Body of pancreas (tissue), 4 donors: ENCODE measurements at regions not wholly inside any gene's neighbourhood (a gene's known extent, or its start where the extent isn't known, plus 50 kb on each side); places are given as distances from the start of the nearest gene placed in this dataset.

Source experiments
- ATAC-seq: fragments of 150-250 bp; one replicate; pipeline ENCODE4 v1.9.1; 2016
- DNase-seq, 4 donors: peaks; one replicate each; pipeline ENCODE4 v3.0.0-alpha.2; 2019
- H3K27ac ChIP-seq, 4 donors: fragments of 200-600 bp; sonication (generic); 1 replicate in 3 of 4; 2 replicates in 1 of 4; pipeline versions ENCODE4 v1.5.1 to v1.6.1; 2016 to 2019; ENCODE audit warnings: mild to moderate bottlenecking in 1 of 4, mixed read lengths in 1 of 4, moderate library complexity in 1 of 4
- H3K27me3 ChIP-seq, 2 donors: fragments of 200-600 bp; sonication (generic); one replicate each; pipeline ENCODE4 v1.6.0; 2016; ENCODE audit warnings: mild to moderate bottlenecking in 1 of 2
- H3K36me3 ChIP-seq, 2 donors: fragments of 200-600 bp; sonication (generic); replicated peaks in 1 of 2; 2 replicates each; pipeline ENCODE4 v1.5.1; 2016; ENCODE audit warnings: low read depth in 2 of 2; ENCODE audit not compliant: insufficient read depth in 1 of 2
- H3K4me1 ChIP-seq: fragments of 200-600 bp; sonication (generic); one replicate; pipeline ENCODE4 v1.6.0; 2016
- H3K4me3 ChIP-seq, 2 donors: fragments of 200-600 bp; sonication (generic); 1 replicate in 1 of 2; 2 replicates in 1 of 2; pipeline ENCODE4 v1.5.1; 2016 to 2019
- H3K9me3 ChIP-seq, 3 donors: fragments of 200-600 bp; sonication (generic); 1 replicate in 2 of 3; 2 replicates in 1 of 3; pipeline ENCODE4 v1.5.1; 2016
- POLR2A ChIP-seq, 3 donors: fragments of 450-650 bp; IDR thresholded peaks; one replicate each; pipeline ENCODE4 v1.6.1; 2016; ENCODE audit warnings: antibody characterized with exemption in 3 of 3, mild to moderate bottlenecking in 2 of 3
- WGBS, 2 donors: methylation state at CpG; one replicate each; pipeline ENCODE4 v1.1.5; 2017; 5-methylcytosine and 5-hydroxymethylcytosine counted together
- intact Hi-C: fragments of 100-400 bp; cut with DNase I; formaldehyde crosslinking; loops from one replicate; pipeline ENCODE4 v1.15.1; 2023
- TF ChIP-seq, protein P1 (sequence below), 7 experiments: fragments of 450-650 bp in 4 of 7; fragments of 200-600 bp in 3 of 7; sonication (generic) in 3 of 7; IDR thresholded peaks; one replicate each; pipeline ENCODE4 v1.5.1; 2016 to 2019; ENCODE audit warnings: antibody characterized with exemption in 7 of 7

GRCh38 chr4:74624351-74625151 lies 169.8 kb downstream of the BTC start:
- H3K36me3 ChIP-seq: no peaks in the 10 kb centered on the region
- no peak overlapping the region for H3K4me3 ChIP-seq
- intact Hi-C loops: no loop called here
- no peak overlapping the region for H3K27ac ChIP-seq
- H3K9me3 ChIP-seq: no peaks in the 10 kb centered on the region
- H3K4me1 ChIP-seq: no peaks in the 10 kb centered on the region
- DNase-seq (no peak), ATAC-seq (no peak)
- no peak for TF ChIP-seq POLR2A (IDR thresholded peaks at IDR 0.05)
- TF ChIP-seq, protein P1, sequence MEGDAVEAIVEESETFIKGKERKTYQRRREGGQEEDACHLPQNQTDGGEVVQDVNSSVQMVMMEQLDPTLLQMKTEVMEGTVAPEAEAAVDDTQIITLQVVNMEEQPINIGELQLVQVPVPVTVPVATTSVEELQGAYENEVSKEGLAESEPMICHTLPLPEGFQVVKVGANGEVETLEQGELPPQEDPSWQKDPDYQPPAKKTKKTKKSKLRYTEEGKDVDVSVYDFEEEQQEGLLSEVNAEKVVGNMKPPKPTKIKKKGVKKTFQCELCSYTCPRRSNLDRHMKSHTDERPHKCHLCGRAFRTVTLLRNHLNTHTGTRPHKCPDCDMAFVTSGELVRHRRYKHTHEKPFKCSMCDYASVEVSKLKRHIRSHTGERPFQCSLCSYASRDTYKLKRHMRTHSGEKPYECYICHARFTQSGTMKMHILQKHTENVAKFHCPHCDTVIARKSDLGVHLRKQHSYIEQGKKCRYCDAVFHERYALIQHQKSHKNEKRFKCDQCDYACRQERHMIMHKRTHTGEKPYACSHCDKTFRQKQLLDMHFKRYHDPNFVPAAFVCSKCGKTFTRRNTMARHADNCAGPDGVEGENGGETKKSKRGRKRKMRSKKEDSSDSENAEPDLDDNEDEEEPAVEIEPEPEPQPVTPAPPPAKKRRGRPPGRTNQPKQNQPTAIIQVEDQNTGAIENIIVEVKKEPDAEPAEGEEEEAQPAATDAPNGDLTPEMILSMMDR (IDR thresholded peaks at IDR 0.05): no peak
- no peaks in the 10 kb centered on the region for H3K27me3 ChIP-seq
- 63 to 65% methylated on average over 5 of the region's 5 CpGs for WGBS, 2 donors

GRCh38 chr4:74625981-74626380 lies 168.3 kb downstream of the BTC start:
- DNase-seq: no peak
- WGBS, 2 donors: 39 to 53% methylated on average over 1 of the region's 1 CpG
- Histone ChIP-seq H3K9me3 (no peaks in the 10 kb centered on the region), H3K36me3 (no peaks in the 10 kb centered on the region), H3K4me3 (no peak overlapping the region), H3K27me3 (no peaks in the 10 kb centered on the region), H3K27ac (no peak overlapping the region), H3K4me1 (no peaks in the 10 kb centered on the region)
- intact Hi-C loops: no loop called here
- TF ChIP-seq, protein P1 (IDR thresholded peaks at IDR 0.05): no peak
- TF ChIP-seq POLR2A (IDR thresholded peaks at IDR 0.05): no peak
- ATAC-seq: no peak

DNA sequence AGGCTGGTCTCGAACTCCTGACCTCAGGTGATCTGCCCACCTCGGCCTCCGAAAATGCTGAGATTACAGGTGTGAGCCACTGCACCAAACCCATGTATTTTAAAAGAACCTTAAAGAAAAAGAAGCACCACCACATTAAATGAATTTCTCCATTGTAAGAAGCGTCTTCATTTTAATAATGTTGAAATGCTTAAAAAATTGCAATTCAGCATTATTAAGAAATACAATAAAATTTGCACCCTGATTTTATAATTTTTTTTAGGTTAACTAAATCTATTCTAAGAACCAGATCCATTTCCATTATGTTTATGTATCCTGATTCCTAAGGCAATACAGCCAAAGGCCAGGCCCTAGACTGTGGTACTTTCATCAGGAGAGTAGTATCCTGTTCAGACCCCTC lies 167.2 kb downstream of the BTC start:
- Histone ChIP-seq H3K9me3 (no peaks in the 10 kb centered on the region), H3K36me3 (no peaks in the 10 kb centered on the region), H3K27ac (no peak overlapping the region), H3K4me1 (no peaks in the 10 kb centered on the region), H3K27me3 (no peaks in the 10 kb centered on the region), H3K4me3 (no peak overlapping the region)
- ATAC-seq (no peak), DNase-seq (no peak)
- TF ChIP-seq POLR2A (IDR thresholded peaks at IDR 0.05): no peak
- TF ChIP-seq, protein P1 (IDR thresholded peaks at IDR 0.05): no peak
- 89 to 98% methylated on average over 4 of the region's 4 CpGs for WGBS, 2 donors
- intact Hi-C loops: no loop called here

GRCh38 chr4:74627504-74627903 lies 166.8 kb downstream of the BTC start:
- intact Hi-C loops: no loop called here
- Histone ChIP-seq H3K36me3 (no peaks in the 10 kb centered on the region), H3K27me3 (no peaks in the 10 kb centered on the region), H3K4me3 (no peak overlapping the region), H3K27ac (no peak overlapping the region), H3K4me1 (no peaks in the 10 kb centered on the region), H3K9me3 (no peaks in the 10 kb centered on the region)
- TF ChIP-seq, protein P1 (IDR thresholded peaks at IDR 0.05): no peak
- TF ChIP-seq POLR2A (IDR thresholded peaks at IDR 0.05): no peak
- DNase-seq (no peak), ATAC-seq (no peak)
- 20 to 27% methylated on average over 4 of the region's 4 CpGs for WGBS, 2 donors
